ENCODE measurements at regions not wholly inside any gene's neighbourhood (a gene's known extent, or its start where the extent isn't known, plus 50 kb on each side); places are given as distances from the start of the nearest gene placed in this dataset.

DNA sequence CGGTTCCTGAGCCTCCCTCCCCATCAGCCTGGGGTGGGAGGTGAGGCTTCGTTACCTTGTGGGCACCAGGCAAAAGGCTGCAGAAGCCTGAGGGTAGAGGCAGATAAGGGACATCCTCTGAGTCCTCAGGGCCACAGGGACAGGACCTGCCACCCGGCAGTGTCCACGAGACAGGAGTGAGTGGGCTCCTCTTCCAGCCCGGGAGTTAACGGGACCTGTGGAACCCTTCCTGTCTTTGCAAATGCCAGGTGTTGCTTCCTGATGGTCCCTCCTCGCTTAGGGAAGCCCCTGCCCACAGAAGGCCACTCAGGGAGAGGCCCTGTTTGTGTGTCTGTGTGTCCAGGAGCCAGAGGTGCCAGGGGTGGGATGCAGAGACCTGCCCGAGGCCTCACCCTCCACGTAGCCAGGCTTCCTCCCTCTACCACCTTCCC, 111.1 kb upstream of the ALDH1A3 start:
- Mint-ChIP-seq H3K9me3 (ENCODE audit: insufficient read depth) (no peaks in the 10 kb centered on the region), H3K4me3 (no peak overlapping the region), H3K27ac (no peak overlapping the region), H3K27me3 (peaks cover 19% of the 10 kb centered on the region), H3K4me1 (no peaks in the 10 kb centered on the region)
- Histone ChIP-seq H3K27me3 (replicated peaks in 1 of 4; ENCODE audit: control extremely low read depth in 1 of 4, control insufficient read depth in 3 of 4, insufficient read depth in 4 of 4, low read length in 3 of 4) (peaks cover 0 to 2% (median 0%) of the 10 kb centered on the region in 4 experiments), H3K36me3 (replicated peaks in 1 of 2; ENCODE audit: control extremely low read depth in 1 of 2, control insufficient read depth in 1 of 2, extremely low read depth in 1 of 2, insufficient read depth in 2 of 2, low read length in 1 of 2) (no peaks in the 10 kb centered on the region), H3K4me2 (replicated peaks; ENCODE audit: low read depth, low read length, poor library complexity, severe bottlenecking) (no peak overlapping the region), H3K9ac (ENCODE audit: low read length) (no peak overlapping the region), H4K20me1 (ENCODE audit: control insufficient read depth, insufficient read depth, low read length, poor library complexity, severe bottlenecking) (no peaks in the 10 kb centered on the region), H3K4me3 (ENCODE audit: control extremely low read depth in 1 of 5, extremely low read depth in 1 of 5, insufficient read depth in 1 of 5, low read depth in 2 of 5, low read length in 4 of 5) (no peak overlapping the region), H3K27ac (ENCODE audit: low read length in 2 of 2) (no peak overlapping the region), H2AFZ (ENCODE audit: insufficient read depth, low read depth, low read length, poor library complexity, severe bottlenecking) (no peak overlapping the region), H3K9me3 (ENCODE audit: control extremely low read depth in 1 of 3, control insufficient read depth in 2 of 3, insufficient read depth in 1 of 3, low read length in 2 of 3) (peaks cover 0 to 14% (median 0%) of the 10 kb centered on the region in 3 donors), H3K79me2 (ENCODE audit: control insufficient read depth, insufficient read depth, low read length) (no peaks in the 10 kb centered on the region), H3K4me1 (ENCODE audit: control insufficient read depth in 2 of 2, insufficient read depth in 2 of 2, low read length in 2 of 2) (no peaks in the 10 kb centered on the region)
- 87% methylated on average over 6 of the region's 9 CpGs for WGBS (ENCODE audit: insufficient coverage)
- no peak for DNase-seq
- intact Hi-C loops (cut with micrococcal nuclease): no loop called here
- TF ChIP-seq, protein P1, sequence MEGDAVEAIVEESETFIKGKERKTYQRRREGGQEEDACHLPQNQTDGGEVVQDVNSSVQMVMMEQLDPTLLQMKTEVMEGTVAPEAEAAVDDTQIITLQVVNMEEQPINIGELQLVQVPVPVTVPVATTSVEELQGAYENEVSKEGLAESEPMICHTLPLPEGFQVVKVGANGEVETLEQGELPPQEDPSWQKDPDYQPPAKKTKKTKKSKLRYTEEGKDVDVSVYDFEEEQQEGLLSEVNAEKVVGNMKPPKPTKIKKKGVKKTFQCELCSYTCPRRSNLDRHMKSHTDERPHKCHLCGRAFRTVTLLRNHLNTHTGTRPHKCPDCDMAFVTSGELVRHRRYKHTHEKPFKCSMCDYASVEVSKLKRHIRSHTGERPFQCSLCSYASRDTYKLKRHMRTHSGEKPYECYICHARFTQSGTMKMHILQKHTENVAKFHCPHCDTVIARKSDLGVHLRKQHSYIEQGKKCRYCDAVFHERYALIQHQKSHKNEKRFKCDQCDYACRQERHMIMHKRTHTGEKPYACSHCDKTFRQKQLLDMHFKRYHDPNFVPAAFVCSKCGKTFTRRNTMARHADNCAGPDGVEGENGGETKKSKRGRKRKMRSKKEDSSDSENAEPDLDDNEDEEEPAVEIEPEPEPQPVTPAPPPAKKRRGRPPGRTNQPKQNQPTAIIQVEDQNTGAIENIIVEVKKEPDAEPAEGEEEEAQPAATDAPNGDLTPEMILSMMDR (IDR thresholded peaks at IDR 0.05): no peak
- CTCF ChIA-PET: no interaction called here
- POLR2A ChIA-PET: no interaction called here
- no peak for ATAC-seq (ENCODE audit: low read depth)

DNA sequence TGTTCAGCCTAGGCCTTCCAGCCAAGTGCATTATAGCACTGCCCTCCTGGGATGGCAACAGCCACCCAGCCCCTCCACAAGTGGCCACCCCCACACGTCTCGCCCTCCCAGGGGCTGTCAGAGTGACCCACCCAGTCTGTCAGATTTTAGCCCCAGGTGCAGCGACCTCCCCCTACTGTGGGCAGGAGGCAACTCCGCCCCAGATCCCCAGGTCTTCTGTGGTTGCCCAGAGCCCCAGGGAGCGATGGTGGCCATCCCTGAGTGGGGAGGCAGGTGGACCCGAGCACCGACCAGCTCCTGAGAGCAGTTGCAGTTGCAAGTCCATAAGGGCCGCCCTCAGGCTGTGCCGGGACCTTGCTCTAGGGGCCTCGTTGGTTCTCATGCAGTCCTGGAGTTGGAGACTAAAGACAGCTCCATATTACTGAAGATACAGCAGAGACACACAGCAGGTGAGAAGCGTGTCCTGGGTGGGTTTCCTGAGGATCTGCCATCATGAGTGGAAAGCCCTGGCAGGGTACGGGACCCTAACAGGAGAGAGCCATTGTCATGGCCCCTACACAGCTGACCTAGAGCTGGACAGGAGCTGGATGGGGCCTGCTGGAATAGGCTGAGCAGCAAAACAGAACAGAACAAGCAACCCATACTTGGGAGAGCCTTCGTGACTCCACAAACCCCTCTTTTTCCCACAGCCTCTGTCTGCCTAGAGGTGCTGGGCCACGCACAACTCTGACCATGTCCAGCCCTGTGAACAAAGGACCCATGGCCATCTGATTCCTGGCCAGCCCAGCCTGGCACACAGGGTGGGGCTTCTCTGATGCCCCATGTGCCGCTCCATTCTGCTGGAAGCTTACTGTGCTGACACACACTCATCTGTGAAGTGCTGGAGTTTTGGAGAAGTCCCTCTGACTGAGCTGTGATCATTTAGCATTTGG, 110.3 kb upstream of the ALDH1A3 start:
- WGBS (ENCODE audit: insufficient coverage): 90% methylated on average over 14 of the region's 15 CpGs
- ATAC-seq (ENCODE audit: low read depth) (no peak), DNase-seq (no peak)
- Histone ChIP-seq H3K4me1 (ENCODE audit: control insufficient read depth in 2 of 2, insufficient read depth in 2 of 2, low read length in 2 of 2) (no peaks in the 10 kb centered on the region), H3K79me2 (ENCODE audit: control insufficient read depth, insufficient read depth, low read length) (no peaks in the 10 kb centered on the region), H3K4me3 (ENCODE audit: control extremely low read depth in 1 of 5, extremely low read depth in 1 of 5, insufficient read depth in 1 of 5, low read depth in 2 of 5, low read length in 4 of 5) (no peak overlapping the region), H2AFZ (ENCODE audit: insufficient read depth, low read depth, low read length, poor library complexity, severe bottlenecking) (no peak overlapping the region), H3K36me3 (replicated peaks in 1 of 2; ENCODE audit: control extremely low read depth in 1 of 2, control insufficient read depth in 1 of 2, extremely low read depth in 1 of 2, insufficient read depth in 2 of 2, low read length in 1 of 2) (no peaks in the 10 kb centered on the region), H4K20me1 (ENCODE audit: control insufficient read depth, insufficient read depth, low read length, poor library complexity, severe bottlenecking) (no peaks in the 10 kb centered on the region), H3K27ac (ENCODE audit: low read length in 2 of 2) (no peak overlapping the region), H3K9me3 (ENCODE audit: control extremely low read depth in 1 of 3, control insufficient read depth in 2 of 3, insufficient read depth in 1 of 3, low read length in 2 of 3) (peaks cover 0 to 14% (median 0%) of the 10 kb centered on the region in 3 donors), H3K9ac (ENCODE audit: low read length) (no peak overlapping the region), H3K4me2 (replicated peaks; ENCODE audit: low read depth, low read length, poor library complexity, severe bottlenecking) (no peak overlapping the region), H3K27me3 (replicated peaks in 1 of 4; ENCODE audit: control extremely low read depth in 1 of 4, control insufficient read depth in 3 of 4, insufficient read depth in 4 of 4, low read length in 3 of 4) (peaks cover 0 to 2% (median 0%) of the 10 kb centered on the region in 4 experiments)
- POLR2A ChIA-PET: no interaction called here
- peaks cover 19% of the 10 kb centered on the region for H3K27me3 Mint-ChIP-seq
- no peak overlapping the region for H3K4me3 Mint-ChIP-seq
- H3K9me3 Mint-ChIP-seq (ENCODE audit: insufficient read depth): no peaks in the 10 kb centered on the region
- intact Hi-C loops (cut with micrococcal nuclease): no loop called here
- CTCF ChIA-PET: no interaction called here
- H3K27ac Mint-ChIP-seq: no peak overlapping the region
- no peaks in the 10 kb centered on the region for H3K4me1 Mint-ChIP-seq
- no peak for TF ChIP-seq EZH2 (IDR thresholded peaks at IDR 0.05; ENCODE audit: borderline replicate concordance, insufficient read depth, low read depth, low read length, poor library complexity, severe bottlenecking)
- TF ChIP-seq, protein P1 (IDR thresholded peaks at IDR 0.05): no peak
